ENCODE measurements at regions not wholly inside any gene's neighbourhood (a gene's known extent, or its start where the extent isn't known, plus 50 kb on each side); places are given as distances from the start of the nearest gene placed in this dataset.
"Not testable (repeated sequence)": the region's sequence is repeated elsewhere in the genome, so short reads cannot be mapped to it uniquely, and the experiment has no call there.

DNA sequence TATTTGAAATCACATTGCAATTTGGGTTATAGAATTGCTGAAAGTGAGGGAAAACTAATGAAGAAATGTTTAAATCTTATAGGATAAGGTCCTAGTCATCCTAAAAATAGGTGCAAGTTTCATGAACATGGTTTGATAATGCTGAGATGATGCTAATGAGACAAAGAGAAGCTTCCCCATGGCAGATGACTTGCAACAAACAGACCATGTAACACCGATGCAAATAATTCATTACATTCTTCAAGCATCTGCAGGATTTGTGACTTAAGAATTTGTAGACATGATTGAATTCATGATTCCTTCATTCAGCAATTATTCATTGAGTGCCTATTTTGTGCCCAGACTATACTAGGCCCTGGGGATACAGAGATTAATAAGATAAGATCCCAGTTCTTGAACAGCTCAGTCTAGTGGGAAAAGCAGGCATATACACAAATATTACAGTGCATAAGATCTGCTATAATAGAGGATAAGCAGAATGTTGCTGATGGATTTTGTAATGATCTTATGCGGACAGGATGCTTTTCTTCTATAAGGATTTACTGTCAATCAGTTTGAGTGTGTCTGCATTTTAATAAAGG lies 367.9 kb upstream of the GBE1 start:
- Histone ChIP-seq H3K4me3 (no peak overlapping the region), H3K36me3 (no peaks in the 10 kb centered on the region), H3K4me1 (no peaks in the 10 kb centered on the region), H3K27me3 (no peaks in the 10 kb centered on the region), H3K9me3 (no peaks in the 10 kb centered on the region), H3K27ac (no peak overlapping the region)
- intact Hi-C loops (cut with DNase I): no loop called here
- 82 to 93% methylated on average over 2 of the region's 2 CpGs for WGBS, 2 donors
- TF ChIP-seq, protein P1, sequence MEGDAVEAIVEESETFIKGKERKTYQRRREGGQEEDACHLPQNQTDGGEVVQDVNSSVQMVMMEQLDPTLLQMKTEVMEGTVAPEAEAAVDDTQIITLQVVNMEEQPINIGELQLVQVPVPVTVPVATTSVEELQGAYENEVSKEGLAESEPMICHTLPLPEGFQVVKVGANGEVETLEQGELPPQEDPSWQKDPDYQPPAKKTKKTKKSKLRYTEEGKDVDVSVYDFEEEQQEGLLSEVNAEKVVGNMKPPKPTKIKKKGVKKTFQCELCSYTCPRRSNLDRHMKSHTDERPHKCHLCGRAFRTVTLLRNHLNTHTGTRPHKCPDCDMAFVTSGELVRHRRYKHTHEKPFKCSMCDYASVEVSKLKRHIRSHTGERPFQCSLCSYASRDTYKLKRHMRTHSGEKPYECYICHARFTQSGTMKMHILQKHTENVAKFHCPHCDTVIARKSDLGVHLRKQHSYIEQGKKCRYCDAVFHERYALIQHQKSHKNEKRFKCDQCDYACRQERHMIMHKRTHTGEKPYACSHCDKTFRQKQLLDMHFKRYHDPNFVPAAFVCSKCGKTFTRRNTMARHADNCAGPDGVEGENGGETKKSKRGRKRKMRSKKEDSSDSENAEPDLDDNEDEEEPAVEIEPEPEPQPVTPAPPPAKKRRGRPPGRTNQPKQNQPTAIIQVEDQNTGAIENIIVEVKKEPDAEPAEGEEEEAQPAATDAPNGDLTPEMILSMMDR (IDR thresholded peaks at IDR 0.05): no peak
- FAIRE-seq (no peak), DNase-seq (no peak), ATAC-seq (no peak)

DNA sequence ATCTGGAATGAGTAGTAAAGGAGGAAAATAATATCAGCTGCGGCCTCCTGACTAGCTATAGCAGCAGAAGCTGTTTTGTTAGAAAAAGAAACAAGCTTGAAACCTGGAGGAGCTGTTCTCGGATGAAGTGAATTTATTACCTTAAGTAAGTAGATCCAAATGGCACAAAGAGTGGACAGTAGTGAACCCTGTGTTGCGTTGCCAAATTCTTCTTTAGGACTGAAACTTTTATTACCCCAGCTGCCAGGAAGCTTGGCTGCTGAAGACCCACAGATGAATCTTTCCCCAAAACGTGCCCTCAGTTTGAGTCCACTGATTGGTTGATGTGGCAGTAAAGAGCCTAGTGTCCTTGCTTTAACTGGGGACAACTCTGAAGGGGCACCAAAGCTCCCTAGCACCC lies 366.8 kb upstream of the GBE1 start:
- FAIRE-seq (no peak), ATAC-seq (no peak), DNase-seq (no peak)
- no peaks in the 10 kb centered on the region for H3K27me3 ChIP-seq
- 70 to 78% methylated on average over 4 of the region's 4 CpGs for WGBS, 2 donors
- no peaks in the 10 kb centered on the region for H3K36me3 ChIP-seq
- TF ChIP-seq, protein P1 (IDR thresholded peaks at IDR 0.05): no peak
- no peaks in the 10 kb centered on the region for H3K4me1 ChIP-seq
- H3K27ac ChIP-seq: no peak overlapping the region
- H3K9me3 ChIP-seq: no peaks in the 10 kb centered on the region
- intact Hi-C loops (cut with DNase I): no loop called here
- no peak overlapping the region for H3K4me3 ChIP-seq

DNA sequence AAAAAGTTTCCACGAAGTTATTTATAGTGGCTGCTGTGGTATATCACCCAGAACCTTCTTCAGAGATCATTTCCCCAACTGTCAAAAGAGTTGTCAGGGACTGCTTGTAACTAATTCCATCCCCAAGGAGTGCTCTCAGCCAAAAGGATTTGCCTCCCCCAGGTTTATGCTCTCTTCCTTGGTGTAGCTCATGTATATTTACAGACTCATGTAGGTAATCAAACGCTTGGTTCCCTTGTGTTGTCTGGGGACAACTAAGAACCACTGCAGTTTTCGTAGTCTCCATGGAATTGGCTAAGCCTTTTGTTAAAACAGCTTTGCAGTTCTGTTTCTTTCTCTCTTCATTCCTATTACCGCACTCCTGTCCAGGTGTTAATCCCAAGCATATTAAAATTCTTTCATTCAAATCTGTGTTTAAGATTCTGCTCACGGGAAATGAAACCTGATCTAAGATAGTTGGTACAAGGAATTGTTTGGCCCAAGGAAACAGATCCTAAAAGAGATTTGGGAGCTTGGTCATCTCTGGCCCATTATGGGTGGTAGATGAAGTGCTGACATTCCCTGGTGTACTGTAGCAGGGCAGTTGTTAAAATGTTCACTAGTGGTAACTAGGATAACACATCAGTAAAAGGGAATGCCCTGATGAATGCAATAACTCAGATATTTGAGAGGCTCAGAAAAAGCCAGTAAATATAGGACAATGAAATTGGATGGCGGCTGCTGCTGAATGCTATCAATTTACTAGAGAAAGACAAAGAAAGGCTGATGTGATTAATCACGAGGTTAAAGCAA lies 361.3 kb upstream of the GBE1 start:
- Histone ChIP-seq H3K36me3 (no peaks in the 10 kb centered on the region), H3K27me3 (no peaks in the 10 kb centered on the region), H3K27ac (no peak overlapping the region), H3K9me3 (no peaks in the 10 kb centered on the region), H3K4me3 (no peak overlapping the region), H3K4me1 (no peaks in the 10 kb centered on the region)
- WGBS, 2 donors: 75 to 81% methylated on average over 7 of the region's 7 CpGs
- ATAC-seq: no peak
- intact Hi-C loops (cut with DNase I): no loop called here
- no peak for DNase-seq
- no peak for FAIRE-seq
- TF ChIP-seq, protein P1 (IDR thresholded peaks at IDR 0.05): no peak

DNA sequence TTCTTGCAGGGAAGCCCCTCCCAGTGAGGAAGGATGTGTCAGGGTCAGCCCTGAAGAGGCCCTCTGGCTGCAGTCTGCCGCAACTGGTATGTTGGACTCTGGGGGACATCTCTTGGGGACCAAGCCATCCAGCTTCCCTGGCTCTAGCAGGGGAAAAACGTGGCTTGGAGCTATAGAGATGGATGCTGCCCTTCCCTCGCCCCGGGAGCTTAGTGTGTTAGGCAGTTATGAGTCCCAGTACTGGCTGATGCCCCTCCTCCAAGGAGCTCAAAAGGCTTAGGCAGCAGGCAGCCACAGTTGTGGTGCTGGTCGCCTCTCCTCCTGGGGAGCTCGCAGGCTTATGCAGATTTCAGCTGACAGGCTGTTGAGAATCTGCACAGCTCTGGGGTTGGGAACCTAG lies 353.1 kb upstream of the GBE1 start:
- H3K27me3 ChIP-seq: no peaks in the 10 kb centered on the region
- intact Hi-C loops (cut with DNase I): no loop called here
- TF ChIP-seq, protein P1 (IDR thresholded peaks at IDR 0.05): no peak
- FAIRE-seq (no peak), DNase-seq (peak in 1 of 6 donors; percentile 39), ATAC-seq (no peak)
- no peak overlapping the region for H3K4me3 ChIP-seq
- 62 to 63% methylated on average over 6 of the region's 6 CpGs for WGBS, 2 donors
- no peaks in the 10 kb centered on the region for H3K9me3 ChIP-seq
- H3K4me1 ChIP-seq: no peaks in the 10 kb centered on the region
- H3K27ac ChIP-seq: no peak overlapping the region
- H3K36me3 ChIP-seq: no peaks in the 10 kb centered on the region

DNA sequence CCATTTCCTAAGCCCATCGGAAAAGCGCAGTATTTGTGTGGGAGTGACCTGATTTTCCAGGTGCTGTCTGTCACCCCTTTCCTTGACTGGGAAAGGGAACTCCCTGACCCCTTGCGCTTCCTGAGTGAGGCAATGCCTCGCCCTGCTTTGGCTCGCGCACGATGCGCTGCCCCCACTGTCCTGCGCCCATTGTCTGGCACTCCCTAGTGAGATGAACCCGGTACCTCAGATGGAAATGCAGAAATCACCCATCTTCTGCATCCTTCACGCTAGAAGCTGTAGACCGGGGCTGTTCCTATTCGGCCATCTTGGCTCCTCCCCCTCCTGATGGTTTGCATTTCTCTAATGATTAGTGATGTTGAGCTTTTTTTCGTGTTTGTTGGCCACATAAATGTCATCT lies 349.3 kb upstream of the GBE1 start:
- WGBS, 2 donors: 87 to 90% methylated on average over 14 of the region's 14 CpGs
- H3K4me1 ChIP-seq; H3K27me3 ChIP-seq; H3K27ac ChIP-seq; ATAC-seq; H3K9me3 ChIP-seq; H3K4me3 ChIP-seq; H3K36me3 ChIP-seq; intact Hi-C loops (cut with DNase I); DNase-seq; FAIRE-seq: not testable (repeated sequence)

Data from pancreas (tissue), 10 donors.